DND-41 (cell line): ENCODE measurements at regions not wholly inside any gene's neighbourhood (a gene's known extent, or its start where the extent isn't known, plus 50 kb on each side); places are given as distances from the start of the nearest gene placed in this dataset.

Experiments
- ATAC-seq: fragments of 200-7000 bp; cut with Tn5 transposase; 3 replicates; pipeline ENCODE4 v1.9.1; 2021; ENCODE audit warnings: low read depth; ENCODE audit not compliant: insufficient read depth
- DNase-seq: peaks from one replicate; pipeline ENCODE4 v3.0.0-alpha.2; 2020
- H2AFZ ChIP-seq: 2 replicates; pipeline ENCODE4 v1.6.0; 2012; ENCODE audit warnings: low read depth, low read length
- H3K27ac ChIP-seq: 2 replicates; pipeline ENCODE4 v1.5.1; 2012; ENCODE audit warnings: low read length, inconsistent platforms
- H3K27me3 ChIP-seq: fragments of 200-600 bp; sonication (generic); 2 replicates; pipeline ENCODE4 v1.6.0; 2012; ENCODE audit warnings: low read length, mild to moderate bottlenecking, inconsistent platforms; ENCODE audit not compliant: insufficient read depth, poor library complexity
- H3K36me3 ChIP-seq: 2 replicates; pipeline ENCODE4 v1.5.1; 2012; ENCODE audit warnings: low read length, inconsistent platforms; ENCODE audit not compliant: insufficient read depth
- H3K4me1 ChIP-seq: 2 replicates; pipeline ENCODE4 v1.5.1; 2012; ENCODE audit warnings: mild to moderate bottlenecking, low read length; ENCODE audit not compliant: insufficient read depth
- H3K4me2 ChIP-seq: 2 replicates; pipeline ENCODE4 v1.6.0; 2012; ENCODE audit warnings: mild to moderate bottlenecking, moderate library complexity, low read length, inconsistent platforms; ENCODE audit not compliant: insufficient read depth
- H3K4me3 ChIP-seq, 2 experiments: fragments of 200-600 bp in 1 of 2; shearing (Covaris generic) in 1 of 2; 2 replicates each; pipeline ENCODE4 v1.5.1; 2012 to 2016; ENCODE audit warnings: inconsistent platforms in 2 of 2, low read length in 2 of 2, mild to moderate bottlenecking in 2 of 2, low read depth in 1 of 2, moderate library complexity in 1 of 2
- H3K79me2 ChIP-seq: 2 replicates; pipeline ENCODE4 v1.6.0; 2012; ENCODE audit warnings: low read length, inconsistent platforms; ENCODE audit not compliant: insufficient read depth
- H3K9ac ChIP-seq: 2 replicates; pipeline ENCODE4 v1.6.0; 2012; ENCODE audit warnings: low read depth, mild to moderate bottlenecking, inconsistent platforms, low read length, moderate library complexity
- H3K9me3 ChIP-seq: 2 replicates; pipeline ENCODE4 v1.5.1; 2012; ENCODE audit warnings: low read length, moderate library complexity, mild to moderate bottlenecking, inconsistent platforms; ENCODE audit not compliant: insufficient read depth, severe bottlenecking
- H4K20me1 ChIP-seq: 2 replicates; pipeline ENCODE4 v1.6.0; 2012; ENCODE audit warnings: low read length; ENCODE audit not compliant: insufficient read depth
- EZH2 ChIP-seq: IDR thresholded peaks from 3 replicates; pipeline ENCODE4 v1.6.1; 2012; ENCODE audit warnings: borderline replicate concordance, low read depth, mild to moderate bottlenecking, moderate library complexity, low read length, inconsistent platforms; ENCODE audit not compliant: severe bottlenecking
- TF ChIP-seq, protein P1 (sequence below): IDR thresholded peaks from 2 replicates; pipeline ENCODE4 v1.5.1; 2012; ENCODE audit warnings: borderline replicate concordance, low read length, moderate library complexity, mild to moderate bottlenecking; ENCODE audit not compliant: poor library complexity, severe bottlenecking; ENCODE audit errors: extremely low read depth

DNA sequence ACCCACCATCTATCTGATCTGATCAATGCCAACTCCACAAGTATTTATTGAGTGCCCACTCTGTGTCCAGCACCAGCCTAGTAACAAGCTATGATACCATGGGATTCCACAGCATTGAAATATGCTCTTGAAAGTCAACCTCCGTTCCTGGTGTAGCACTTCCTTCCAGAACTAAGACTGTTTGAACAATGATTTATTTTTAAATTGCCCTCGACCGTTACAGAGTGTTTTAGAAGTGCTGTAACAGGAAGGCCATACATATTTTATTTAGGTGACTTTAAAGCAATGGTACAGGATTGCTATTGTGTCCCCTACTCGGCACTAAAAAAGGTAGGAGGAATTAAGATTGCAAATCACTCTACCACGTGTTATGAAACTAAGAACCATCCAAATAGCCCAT lies 225.6 kb downstream of the TEX36 start:
- TF ChIP-seq, protein P1, sequence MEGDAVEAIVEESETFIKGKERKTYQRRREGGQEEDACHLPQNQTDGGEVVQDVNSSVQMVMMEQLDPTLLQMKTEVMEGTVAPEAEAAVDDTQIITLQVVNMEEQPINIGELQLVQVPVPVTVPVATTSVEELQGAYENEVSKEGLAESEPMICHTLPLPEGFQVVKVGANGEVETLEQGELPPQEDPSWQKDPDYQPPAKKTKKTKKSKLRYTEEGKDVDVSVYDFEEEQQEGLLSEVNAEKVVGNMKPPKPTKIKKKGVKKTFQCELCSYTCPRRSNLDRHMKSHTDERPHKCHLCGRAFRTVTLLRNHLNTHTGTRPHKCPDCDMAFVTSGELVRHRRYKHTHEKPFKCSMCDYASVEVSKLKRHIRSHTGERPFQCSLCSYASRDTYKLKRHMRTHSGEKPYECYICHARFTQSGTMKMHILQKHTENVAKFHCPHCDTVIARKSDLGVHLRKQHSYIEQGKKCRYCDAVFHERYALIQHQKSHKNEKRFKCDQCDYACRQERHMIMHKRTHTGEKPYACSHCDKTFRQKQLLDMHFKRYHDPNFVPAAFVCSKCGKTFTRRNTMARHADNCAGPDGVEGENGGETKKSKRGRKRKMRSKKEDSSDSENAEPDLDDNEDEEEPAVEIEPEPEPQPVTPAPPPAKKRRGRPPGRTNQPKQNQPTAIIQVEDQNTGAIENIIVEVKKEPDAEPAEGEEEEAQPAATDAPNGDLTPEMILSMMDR: no peak
- TF ChIP-seq EZH2: no peak
- Histone ChIP-seq H4K20me1 (no peaks in the 10 kb centered on the region), H3K9me3 (no peaks in the 10 kb centered on the region), H3K4me2 (no peak overlapping the region), H3K4me1 (no peaks in the 10 kb centered on the region), H3K9ac (no peak overlapping the region), H3K27me3 (peaks cover 3% of the 10 kb centered on the region), H2AFZ (no peak overlapping the region), H3K4me3 (no peak overlapping the region), H3K27ac (no peak overlapping the region), H3K79me2 (no peaks in the 10 kb centered on the region), H3K36me3 (no peaks in the 10 kb centered on the region)
- DNase-seq (no peak), ATAC-seq (no peak)

DNA sequence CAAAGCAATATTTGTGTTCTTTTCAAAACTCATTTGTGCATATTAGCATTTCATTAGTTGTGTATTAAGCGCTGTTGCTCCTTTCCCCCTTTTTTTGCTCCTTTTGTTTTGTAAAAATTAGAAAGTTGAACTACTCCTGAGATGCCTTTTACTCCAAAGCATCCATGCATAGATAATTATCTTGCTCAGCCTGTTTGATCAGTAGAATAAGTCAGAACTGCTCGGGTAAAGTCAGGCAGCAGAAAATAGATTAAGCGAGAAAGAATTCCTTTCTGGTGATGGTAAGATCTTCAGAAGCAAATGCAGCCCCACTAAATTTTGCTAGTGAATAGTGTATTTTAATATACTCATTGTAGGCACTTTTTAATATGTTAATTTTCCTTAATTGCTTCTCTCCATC lies 227.1 kb downstream of the TEX36 start:
- DNase-seq: no peak
- H3K79me2 ChIP-seq: no peaks in the 10 kb centered on the region
- H3K9me3 ChIP-seq: no peaks in the 10 kb centered on the region
- H3K36me3 ChIP-seq: no peaks in the 10 kb centered on the region
- H3K4me1 ChIP-seq: no peaks in the 10 kb centered on the region
- TF ChIP-seq, protein P1: no peak
- no peak for TF ChIP-seq EZH2
- no peak overlapping the region for H2AFZ ChIP-seq
- H3K27me3 ChIP-seq: peaks cover 3% of the 10 kb centered on the region
- no peak overlapping the region for H3K4me2 ChIP-seq
- H4K20me1 ChIP-seq: no peaks in the 10 kb centered on the region
- no peak overlapping the region for H3K9ac ChIP-seq
- H3K27ac ChIP-seq: no peak overlapping the region
- no peak for ATAC-seq
- H3K4me3 ChIP-seq: no peak overlapping the region

DNA sequence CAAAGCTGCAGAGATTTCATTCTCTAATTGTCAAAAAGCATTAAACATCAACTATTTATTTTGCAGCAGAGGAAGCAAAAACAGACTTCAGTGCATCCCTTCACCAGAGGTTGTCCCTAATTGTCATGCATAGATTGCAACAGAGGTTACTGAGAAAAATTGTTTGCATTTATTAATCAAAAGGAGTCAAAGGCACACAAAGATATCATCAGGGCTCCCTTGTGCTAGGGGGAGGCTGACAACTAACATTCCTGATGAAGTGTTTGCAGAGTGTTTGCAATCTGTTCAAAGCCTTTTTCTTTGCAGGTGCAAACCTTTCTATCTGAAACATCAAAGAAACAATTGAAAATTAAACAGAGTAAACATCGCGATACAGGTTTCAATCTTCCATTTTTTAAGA lies 227.5 kb downstream of the TEX36 start:
- DNase-seq (no peak), ATAC-seq (no peak)
- no peak overlapping the region for H3K4me3 ChIP-seq
- H2AFZ ChIP-seq: no peak overlapping the region
- H3K79me2 ChIP-seq: no peaks in the 10 kb centered on the region
- H3K27ac ChIP-seq: no peak overlapping the region
- H4K20me1 ChIP-seq: no peaks in the 10 kb centered on the region
- no peaks in the 10 kb centered on the region for H3K36me3 ChIP-seq
- H3K9me3 ChIP-seq: no peaks in the 10 kb centered on the region
- peaks cover 3% of the 10 kb centered on the region for H3K27me3 ChIP-seq
- TF ChIP-seq, protein P1: no peak
- TF ChIP-seq EZH2: no peak
- H3K4me2 ChIP-seq: no peak overlapping the region
- no peaks in the 10 kb centered on the region for H3K4me1 ChIP-seq
- H3K9ac ChIP-seq: no peak overlapping the region

DNA sequence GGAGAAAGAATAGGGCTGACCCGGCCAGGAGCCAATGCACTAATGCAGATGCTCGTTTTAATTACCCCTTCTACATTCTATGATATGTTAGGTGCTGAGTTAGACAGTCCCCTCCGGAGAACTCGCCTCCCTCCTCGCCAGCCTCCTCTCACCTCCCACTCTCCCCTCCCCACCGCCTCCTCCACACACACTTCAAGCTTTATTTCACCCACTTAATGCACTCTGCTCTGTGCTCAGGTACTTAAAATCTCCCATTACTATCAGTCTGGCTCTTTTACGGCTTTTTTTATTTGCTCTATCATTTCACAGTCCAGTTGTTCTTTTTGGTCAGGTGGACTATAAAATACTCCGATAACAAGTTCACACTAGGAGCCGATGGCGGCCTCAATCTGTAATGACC lies 231.6 kb downstream of the TEX36 start:
- Histone ChIP-seq H3K9ac (no peak overlapping the region), H3K27me3 (peaks cover 3% of the 10 kb centered on the region), H3K9me3 (no peaks in the 10 kb centered on the region), H3K27ac (no peak overlapping the region), H4K20me1 (no peaks in the 10 kb centered on the region), H3K36me3 (no peaks in the 10 kb centered on the region), H3K4me3 (no peak overlapping the region), H3K4me2 (no peak overlapping the region), H2AFZ (no peak overlapping the region), H3K4me1 (no peaks in the 10 kb centered on the region), H3K79me2 (no peaks in the 10 kb centered on the region)
- TF ChIP-seq, protein P1: no peak
- TF ChIP-seq EZH2: no peak
- ATAC-seq (no peak), DNase-seq (no peak)
